HG02943 (cell line): ENCODE measurements at regions not wholly inside any gene's neighbourhood (a gene's known extent, or its start where the extent isn't known, plus 50 kb on each side); places are given as distances from the start of the nearest gene placed in this dataset.
"Not testable (repeated sequence)": the region's sequence is repeated elsewhere in the genome, so short reads cannot be mapped to it uniquely, and the experiment has no call there.

ENCODE experiments used
- ATAC-seq: cut with Tn5 transposase; IDR thresholded peaks from one replicate; pipeline ENCODE4 v1.9.1; 2021; ENCODE audit warnings: mild to moderate bottlenecking, low read depth, moderate library complexity; ENCODE audit not compliant: unreplicated experiment

GRCh38 chrX:136975684-136976470 lies 57.9 kb downstream of the GPR101 start:
- ATAC-seq = no peak

- ATAC-seq = no peak
Measured at GRCh38 chrX:136967966-136968365, 65.8 kb downstream of the GPR101 start.

DNA sequence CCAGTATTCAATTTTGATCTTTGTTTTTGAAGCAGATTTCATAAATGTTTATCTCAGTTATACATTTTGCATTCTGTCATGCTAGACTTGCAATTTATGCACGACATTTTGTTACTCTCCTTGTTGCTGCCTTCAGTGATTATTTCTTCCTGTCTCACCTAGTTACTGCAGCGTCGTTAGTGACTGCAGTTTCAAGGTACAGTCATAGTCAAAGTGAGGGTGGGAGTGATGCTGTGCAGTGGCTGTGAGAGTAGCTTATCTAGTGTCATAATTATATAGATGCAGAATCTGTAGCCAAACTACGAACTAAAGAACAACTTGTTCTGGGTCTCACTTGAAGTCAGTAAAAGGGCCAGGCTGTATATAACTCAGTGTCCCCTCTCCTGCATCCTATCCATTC lies 69.8 kb downstream of the GPR101 start:
- ATAC-seq = no peak

GRCh38 chrX:136961594-136962135 lies 72.1 kb downstream of the GPR101 start:
- ATAC-seq = no peak

DNA sequence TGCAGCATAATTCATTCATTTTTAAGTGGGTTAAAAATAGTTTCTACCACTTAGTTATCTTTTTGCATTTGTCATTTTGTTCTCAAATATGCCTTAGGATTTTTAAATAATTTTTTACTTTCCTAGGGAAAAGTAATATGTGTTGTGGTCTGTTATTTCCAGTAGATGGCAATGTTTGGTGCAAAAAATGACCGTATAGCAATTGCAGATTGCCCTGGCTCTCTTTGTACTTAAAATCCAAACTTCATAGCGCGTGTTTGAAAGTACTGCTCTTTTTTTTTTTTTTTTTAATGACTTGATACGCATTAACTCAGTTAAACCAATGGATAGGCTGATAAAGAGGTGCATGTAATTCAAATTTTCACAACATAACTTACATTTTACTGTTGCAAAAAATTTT lies 74.4 kb upstream of the RBMX start:
- ATAC-seq = no peak

GRCh38 chrX:136953867-136954787 lies 73.6 kb upstream of the RBMX start:
- peak; percentile 89 for ATAC-seq

GRCh38 chrX:136950211-136950610 lies 69.7 kb upstream of the RBMX start:
- ATAC-seq = no peak

GRCh38 chrX:136941396-136942337 lies 61.1 kb upstream of the RBMX start:
- ATAC-seq = no peak

- ATAC-seq = no peak
Measured at GRCh38 chrX:136936183-136936549, 55.6 kb upstream of the RBMX start.

DNA sequence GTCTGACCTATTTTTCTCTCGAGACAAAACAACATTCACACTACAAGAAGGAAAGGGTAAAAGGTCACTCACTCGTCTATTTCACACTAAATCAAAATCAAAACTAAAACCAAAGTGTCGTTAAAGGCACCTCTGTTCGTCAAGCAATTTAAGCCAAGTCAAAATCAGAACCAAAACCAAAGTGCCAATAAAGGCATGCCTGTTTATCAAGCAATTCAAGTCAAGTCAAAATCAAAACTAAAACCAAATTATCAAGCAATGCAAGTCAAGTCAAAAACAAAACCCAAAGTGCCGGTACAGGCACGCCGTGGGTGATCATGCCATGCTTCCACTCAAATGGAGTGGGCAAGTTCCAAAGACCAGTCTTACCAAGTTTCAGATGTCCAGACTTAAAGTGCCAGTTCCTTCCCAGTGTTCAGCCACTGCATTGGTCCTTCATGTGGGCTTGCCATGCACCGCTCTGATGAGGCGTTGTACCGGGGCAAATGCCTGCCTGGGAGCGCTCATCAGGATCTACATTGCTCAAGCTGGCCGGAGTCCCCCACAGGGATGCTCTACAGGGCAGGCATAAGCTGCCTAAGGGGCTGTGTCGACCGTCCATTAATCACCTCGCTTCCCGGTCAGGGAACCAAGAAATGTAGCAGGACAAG lies 55.1 kb upstream of the RBMX start:
- ATAC-seq = not testable (repeated sequence)

GRCh38 chrX:136934652-136935051 lies 54.1 kb upstream of the RBMX start:
- ATAC-seq = not testable (repeated sequence)

DNA sequence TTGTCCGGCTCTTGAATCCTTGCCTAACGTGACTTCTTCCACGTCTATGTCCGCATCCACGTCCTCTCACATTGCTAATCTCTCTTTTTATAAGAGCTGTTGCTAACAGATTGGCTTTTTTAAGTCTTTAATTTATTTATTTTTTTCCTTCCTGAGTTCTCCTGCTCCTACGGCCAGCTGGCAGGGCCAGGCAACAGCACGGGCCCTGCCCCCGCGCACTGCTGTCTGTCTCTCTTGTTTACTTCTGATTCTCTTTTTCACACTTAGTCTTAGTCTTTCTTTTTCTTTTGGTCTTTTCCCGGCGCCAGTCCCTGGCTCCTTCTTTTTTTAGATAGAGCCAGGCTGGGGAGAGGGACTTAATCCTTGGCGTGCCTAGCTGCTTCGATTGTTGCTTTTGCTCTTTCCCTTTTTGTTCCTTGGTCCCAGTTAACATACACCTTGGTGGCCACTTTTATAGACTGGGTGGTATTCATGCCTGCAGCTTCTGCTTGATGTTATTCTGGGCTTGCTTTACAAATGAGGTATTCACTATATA lies 53.2 kb upstream of the RBMX start:
- ATAC-seq = no peak

DNA sequence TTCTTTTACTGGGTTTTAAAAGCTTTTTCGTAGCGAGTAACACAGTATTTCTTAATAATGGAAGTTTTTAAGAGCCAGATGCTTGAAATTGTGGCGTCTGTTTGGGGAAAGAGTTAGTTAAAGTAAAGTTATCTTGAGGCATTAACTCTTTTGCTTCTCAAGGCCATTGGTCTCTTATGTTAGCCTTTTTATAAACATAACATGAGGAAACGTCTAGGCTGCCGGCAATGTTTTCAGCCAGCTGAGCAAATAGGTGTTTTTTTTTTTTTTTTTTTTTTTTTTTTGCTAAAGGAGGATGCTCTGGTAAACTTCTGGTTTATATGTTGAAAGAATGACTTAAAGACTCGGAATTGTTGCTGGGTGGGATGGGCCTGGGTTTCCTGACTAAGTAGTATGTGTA lies 51.1 kb upstream of the RBMX start:
- ATAC-seq = no peak
